ENCODE measurements at regions not wholly inside any gene's neighbourhood (a gene's known extent, or its start where the extent isn't known, plus 50 kb on each side); places are given as distances from the start of the nearest gene placed in this dataset.

GRCh38 chr13:105147461-105147860 lies 1388.0 kb downstream of the EFNB2 start:
- Mint-ChIP-seq H3K36me3 (peaks cover 3% of the 10 kb centered on the region), H3K27ac (no peak overlapping the region), H3K4me1 (ENCODE audit: low read depth) (no peaks in the 10 kb centered on the region), H3K27me3 (peaks cover 4% of the 10 kb centered on the region), H3K4me3 (no peak overlapping the region), H3K9me3 (ENCODE audit: low read depth) (no peaks in the 10 kb centered on the region)

GRCh38 chr13:105144936-105145335 lies 1390.5 kb downstream of the EFNB2 start:
- Mint-ChIP-seq H3K4me1 (ENCODE audit: low read depth) (peaks cover 8% of the 10 kb centered on the region), H3K36me3 (no peaks in the 10 kb centered on the region), H3K4me3 (no peak overlapping the region), H3K9me3 (ENCODE audit: low read depth) (no peaks in the 10 kb centered on the region), H3K27me3 (no peaks in the 10 kb centered on the region), H3K27ac (no peak overlapping the region)

GRCh38 chr13:105144020-105144419 lies 1391.4 kb downstream of the EFNB2 start:
- Mint-ChIP-seq H3K9me3 (ENCODE audit: low read depth) (no peaks in the 10 kb centered on the region), H3K36me3 (no peaks in the 10 kb centered on the region), H3K4me1 (ENCODE audit: low read depth) (peaks cover 17% of the 10 kb centered on the region), H3K4me3 (no peak overlapping the region), H3K27ac (no peak overlapping the region), H3K27me3 (no peaks in the 10 kb centered on the region)

- Mint-ChIP-seq H3K27me3 (no peaks in the 10 kb centered on the region), H3K4me1 (ENCODE audit: low read depth) (peaks cover 21% of the 10 kb centered on the region), H3K9me3 (ENCODE audit: low read depth) (no peaks in the 10 kb centered on the region), H3K27ac (no peak overlapping the region), H3K36me3 (no peaks in the 10 kb centered on the region), H3K4me3 (no peak overlapping the region)
Measured at GRCh38 chr13:105142556-105142955, 1392.9 kb downstream of the EFNB2 start.

GRCh38 chr13:105139380-105140285 lies 1395.8 kb downstream of the EFNB2 start:
- Mint-ChIP-seq H3K9me3 (ENCODE audit: low read depth) (no peaks in the 10 kb centered on the region), H3K4me1 (ENCODE audit: low read depth) (peaks cover 21% of the 10 kb centered on the region), H3K36me3 (no peaks in the 10 kb centered on the region), H3K27ac (peak overlapping the region; percentile 97), H3K27me3 (no peaks in the 10 kb centered on the region), H3K4me3 (peak overlapping the region; percentile 86)

GRCh38 chr13:105139048-105139379 lies 1396.4 kb downstream of the EFNB2 start:
- Mint-ChIP-seq H3K36me3 (no peaks in the 10 kb centered on the region), H3K27me3 (no peaks in the 10 kb centered on the region), H3K4me1 (ENCODE audit: low read depth) (peaks cover 21% of the 10 kb centered on the region), H3K27ac (peak overlapping the region; percentile 97), H3K4me3 (peak overlapping the region; percentile 86), H3K9me3 (ENCODE audit: low read depth) (no peaks in the 10 kb centered on the region)

GRCh38 chr13:105135852-105136615 lies 1399.4 kb downstream of the EFNB2 start:
- no peaks in the 10 kb centered on the region for H3K9me3 Mint-ChIP-seq (ENCODE audit: low read depth)
- H3K27me3 Mint-ChIP-seq: no peaks in the 10 kb centered on the region
- H3K4me1 Mint-ChIP-seq (ENCODE audit: low read depth): peaks cover 21% of the 10 kb centered on the region
- H3K36me3 Mint-ChIP-seq: no peaks in the 10 kb centered on the region
- no peak overlapping the region for H3K4me3 Mint-ChIP-seq
- H3K27ac Mint-ChIP-seq: no peak overlapping the region

GRCh38 chr13:105127732-105128131 lies 1407.7 kb downstream of the EFNB2 start:
- Mint-ChIP-seq H3K9me3 (ENCODE audit: low read depth) (no peaks in the 10 kb centered on the region), H3K27ac (no peak overlapping the region), H3K27me3 (peaks cover 2% of the 10 kb centered on the region), H3K4me1 (ENCODE audit: low read depth) (no peaks in the 10 kb centered on the region), H3K36me3 (no peaks in the 10 kb centered on the region), H3K4me3 (no peak overlapping the region)

GRCh38 chr13:105121221-105121620 lies 1414.2 kb downstream of the EFNB2 start:
- Mint-ChIP-seq H3K4me3 (no peak overlapping the region), H3K4me1 (ENCODE audit: low read depth) (no peaks in the 10 kb centered on the region), H3K36me3 (no peaks in the 10 kb centered on the region), H3K9me3 (ENCODE audit: low read depth) (no peaks in the 10 kb centered on the region), H3K27ac (no peak overlapping the region), H3K27me3 (peaks cover 3% of the 10 kb centered on the region)

- Mint-ChIP-seq H3K36me3 (no peaks in the 10 kb centered on the region), H3K4me1 (ENCODE audit: low read depth) (no peaks in the 10 kb centered on the region), H3K4me3 (no peak overlapping the region), H3K27me3 (peaks cover 3% of the 10 kb centered on the region), H3K9me3 (ENCODE audit: low read depth) (peaks cover 4% of the 10 kb centered on the region), H3K27ac (no peak overlapping the region)
Measured at GRCh38 chr13:105118426-105118985, 1417.0 kb downstream of the EFNB2 start.

GRCh38 chr13:105116966-105117365 lies 1418.5 kb downstream of the EFNB2 start:
- no peaks in the 10 kb centered on the region for H3K36me3 Mint-ChIP-seq
- peaks cover 3% of the 10 kb centered on the region for H3K27me3 Mint-ChIP-seq
- H3K4me3 Mint-ChIP-seq: no peak overlapping the region
- H3K27ac Mint-ChIP-seq: no peak overlapping the region
- H3K9me3 Mint-ChIP-seq (ENCODE audit: low read depth): peaks cover 4% of the 10 kb centered on the region
- H3K4me1 Mint-ChIP-seq (ENCODE audit: low read depth): no peaks in the 10 kb centered on the region

- Mint-ChIP-seq H3K27me3 (no peaks in the 10 kb centered on the region), H3K9me3 (ENCODE audit: low read depth) (peaks cover 4% of the 10 kb centered on the region), H3K27ac (no peak overlapping the region), H3K4me1 (ENCODE audit: low read depth) (no peaks in the 10 kb centered on the region), H3K36me3 (no peaks in the 10 kb centered on the region), H3K4me3 (no peak overlapping the region)
Measured at GRCh38 chr13:105112561-105112960, 1422.9 kb downstream of the EFNB2 start.

- no peaks in the 10 kb centered on the region for H3K36me3 Mint-ChIP-seq
- no peak overlapping the region for H3K27ac Mint-ChIP-seq
- no peak overlapping the region for H3K4me3 Mint-ChIP-seq
- no peaks in the 10 kb centered on the region for H3K4me1 Mint-ChIP-seq (ENCODE audit: low read depth)
- H3K9me3 Mint-ChIP-seq (ENCODE audit: low read depth): no peaks in the 10 kb centered on the region
- H3K27me3 Mint-ChIP-seq: no peaks in the 10 kb centered on the region
Measured at GRCh38 chr13:105107781-105108180, 1427.7 kb downstream of the EFNB2 start.

GRCh38 chr13:105105471-105105870 lies 1430.0 kb downstream of the EFNB2 start:
- Mint-ChIP-seq H3K27me3 (no peaks in the 10 kb centered on the region), H3K36me3 (no peaks in the 10 kb centered on the region), H3K9me3 (ENCODE audit: low read depth) (no peaks in the 10 kb centered on the region), H3K4me3 (no peak overlapping the region), H3K27ac (no peak overlapping the region), H3K4me1 (ENCODE audit: low read depth) (no peaks in the 10 kb centered on the region)

GRCh38 chr13:105097521-105097920 lies 1437.9 kb downstream of the EFNB2 start:
- Mint-ChIP-seq H3K36me3 (peaks cover 2% of the 10 kb centered on the region), H3K27ac (no peak overlapping the region), H3K27me3 (peaks cover 6% of the 10 kb centered on the region), H3K4me1 (ENCODE audit: low read depth) (no peaks in the 10 kb centered on the region), H3K4me3 (no peak overlapping the region), H3K9me3 (ENCODE audit: low read depth) (no peaks in the 10 kb centered on the region)
